Left lung (tissue), 4 donors: ENCODE measurements at regions not wholly inside any gene's neighbourhood (a gene's known extent, or its start where the extent isn't known, plus 50 kb on each side); places are given as distances from the start of the nearest gene placed in this dataset.

Source experiments
- ATAC-seq: fragments of 200-7000 bp; cut with Tn5 transposase; one replicate; pipeline ENCODE4 v1.9.1; 2020; ENCODE audit warnings: moderate library complexity
- DNase-seq, 4 donors: peaks; one replicate each; pipeline ENCODE4 v3.0.0-alpha.2; 2013 to 2020
- H3K27ac ChIP-seq, 2 donors: fragments of 200-600 bp; sonication (generic) in 1 of 2; one replicate each; pipeline versions ENCODE4 v1.5.0 to v1.8.0; 2020 to 2021
- H3K27me3 ChIP-seq, 2 donors: fragments of 200-600 bp; sonication (generic) in 1 of 2; one replicate each; pipeline versions ENCODE4 v1.5.0 to v1.8.0; 2020 to 2021
- H3K36me3 ChIP-seq, 2 donors: fragments of 200-600 bp; sonication (generic) in 1 of 2; one replicate each; pipeline versions ENCODE4 v1.5.0 to v1.8.0; 2020 to 2021
- H3K4me1 ChIP-seq, 2 donors: fragments of 200-600 bp; one replicate each; pipeline ENCODE4 v1.8.0; 2021
- H3K4me3 ChIP-seq, 2 donors: fragments of 200-600 bp; sonication (generic) in 1 of 2; one replicate each; pipeline versions ENCODE4 v1.5.0 to v1.8.0; 2020 to 2021; ENCODE audit warnings: mild to moderate bottlenecking in 1 of 2
- H3K9me3 ChIP-seq, 2 donors: fragments of 200-600 bp; sonication (generic) in 1 of 2; one replicate each; pipeline versions ENCODE4 v1.5.0 to v1.8.0; 2020 to 2021
- CTCF ChIP-seq, 2 donors: fragments of 200-600 bp; sonication (generic) in 1 of 2; IDR thresholded peaks; one replicate each; pipeline versions ENCODE4 v1.5.0 to v1.8.0; 2021; ENCODE audit warnings: antibody characterized with exemption in 2 of 2
- intact Hi-C, 2 donors: fragments of 100-400 bp; cut with DNase I; formaldehyde crosslinking; loops; one replicate each; pipeline versions ENCODE4 v1.11.2 to v1.14.2; 2022
- donor health status: DM: no; HTN: yes; CAD: no.
- donor health status: DM: no; HTN: no; CAD: no.

GRCh38 chr2:107385921-107386320, 440.8 kb upstream of the RGPD4 start:
- no peak for DNase-seq
- H3K9me3 ChIP-seq, result no peaks in the 10 kb centered on the region
- TF ChIP-seq CTCF (IDR thresholded peaks at IDR 0.05), result no peak
- no peaks in the 10 kb centered on the region for H3K27me3 ChIP-seq
- H3K27ac ChIP-seq, result no peak overlapping the region
- no peaks in the 10 kb centered on the region for H3K4me1 ChIP-seq
- no peak overlapping the region for H3K4me3 ChIP-seq
- intact Hi-C loops, result no loop called here
- no peak for ATAC-seq
- H3K36me3 ChIP-seq, result no peaks in the 10 kb centered on the region

- H3K4me3 ChIP-seq, result no peak overlapping the region
- no peaks in the 10 kb centered on the region for H3K36me3 ChIP-seq
- no peak for ATAC-seq
- no peak for TF ChIP-seq CTCF (IDR thresholded peaks at IDR 0.05)
- DNase-seq, result peak in 1 of 4 donors; percentile 74
- no peaks in the 10 kb centered on the region for H3K27me3 ChIP-seq
- no peak overlapping the region for H3K27ac ChIP-seq
- peaks cover 0 to 6% of the 10 kb centered on the region in 2 donors for H3K9me3 ChIP-seq
- H3K4me1 ChIP-seq, result no peaks in the 10 kb centered on the region
- intact Hi-C loops, result no loop called here
Measured at GRCh38 chr2:107392241-107392704, 434.4 kb upstream of the RGPD4 start.

GRCh38 chr2:107393516-107393915, 433.2 kb upstream of the RGPD4 start:
- no peak for ATAC-seq
- no peak for TF ChIP-seq CTCF (IDR thresholded peaks at IDR 0.05)
- Histone ChIP-seq H3K27ac (no peak overlapping the region), H3K27me3 (no peaks in the 10 kb centered on the region), H3K9me3 (peaks cover 0 to 6% of the 10 kb centered on the region in 2 donors), H3K4me3 (no peak overlapping the region), H3K36me3 (no peaks in the 10 kb centered on the region), H3K4me1 (no peaks in the 10 kb centered on the region)
- intact Hi-C loops, result no loop called here
- DNase-seq, result no peak

- no peak for TF ChIP-seq CTCF (IDR thresholded peaks at IDR 0.05)
- Histone ChIP-seq H3K27me3 (no peaks in the 10 kb centered on the region), H3K36me3 (no peaks in the 10 kb centered on the region), H3K9me3 (no peaks in the 10 kb centered on the region), H3K4me1 (no peaks in the 10 kb centered on the region), H3K4me3 (no peak overlapping the region), H3K27ac (no peak overlapping the region)
- DNase-seq, result no peak
- intact Hi-C loops, result no loop called here
- ATAC-seq, result no peak
Measured at GRCh38 chr2:107398683-107399082, 428.0 kb upstream of the RGPD4 start.

GRCh38 chr2:107402330-107402729, 424.4 kb upstream of the RGPD4 start:
- Histone ChIP-seq H3K27me3 (no peaks in the 10 kb centered on the region), H3K4me1 (no peaks in the 10 kb centered on the region), H3K36me3 (no peaks in the 10 kb centered on the region), H3K9me3 (no peaks in the 10 kb centered on the region), H3K4me3 (no peak overlapping the region), H3K27ac (no peak overlapping the region)
- ATAC-seq (no peak), DNase-seq (no peak)
- TF ChIP-seq CTCF (IDR thresholded peaks at IDR 0.05), result no peak
- intact Hi-C loops, result no loop called here
